ENCODE measurements at regions not wholly inside any gene's neighbourhood (a gene's known extent, or its start where the extent isn't known, plus 50 kb on each side); places are given as distances from the start of the nearest gene placed in this dataset.
"Not testable (repeated sequence)": the region's sequence is repeated elsewhere in the genome, so short reads cannot be mapped to it uniquely, and the experiment has no call there.

GRCh38 chr2:230602562-230603230 lies 109.9 kb upstream of the CAB39 start:
- DNase-seq (ENCODE audit: low spot score), result peak; percentile 49
- in situ Hi-C loops (cut with MboI; ENCODE audit: low pct_unique_long_range_greater_than_20kb, low sequenced_read_pairs, unreplicated experiment), result loop anchor here (10.0 to 25.0 kb wide), 2 partner anchors 398 to 590 kb away; no protein-coding TSS in a partner anchor
- no peak for TF ChIP-seq CTCF (IDR thresholded peaks at IDR 0.05; ENCODE audit: extremely low read depth, insufficient read depth, missing control alignments)

- not testable (repeated sequence) for DNase-seq (ENCODE audit: low spot score)
- in situ Hi-C loops (cut with MboI; ENCODE audit: low pct_unique_long_range_greater_than_20kb, low sequenced_read_pairs, unreplicated experiment), result loop anchor here (10.0 to 25.0 kb wide), 2 partner anchors 399 to 591 kb away; no protein-coding TSS in a partner anchor
Measured at GRCh38 chr2:230603317-230603716, 109.3 kb upstream of the CAB39 start.

- in situ Hi-C loops (cut with MboI; ENCODE audit: low pct_unique_long_range_greater_than_20kb, low sequenced_read_pairs, unreplicated experiment), result loop anchor here (10.0 to 25.0 kb wide), 2 partner anchors 399 to 592 kb away; no protein-coding TSS in a partner anchor
- DNase-seq (ENCODE audit: low spot score), result not testable (repeated sequence)
Measured at GRCh38 chr2:230604158-230604557, 108.5 kb upstream of the CAB39 start.

- TF ChIP-seq CTCF (IDR thresholded peaks at IDR 0.05; ENCODE audit: extremely low read depth, insufficient read depth, missing control alignments), result no peak
- in situ Hi-C loops (cut with MboI; ENCODE audit: low pct_unique_long_range_greater_than_20kb, low sequenced_read_pairs, unreplicated experiment), result loop anchor here (25.0 kb wide), 1 partner anchor 602 kb away; no protein-coding TSS in a partner anchor
- DNase-seq (ENCODE audit: low spot score), result no peak
Measured at GRCh38 chr2:230614040-230614439, 98.6 kb upstream of the CAB39 start.

- DNase-seq (ENCODE audit: low spot score), result peak; percentile 71
- in situ Hi-C loops (cut with MboI; ENCODE audit: low pct_unique_long_range_greater_than_20kb, low sequenced_read_pairs, unreplicated experiment), result loop anchor here (25.0 kb wide), 1 partner anchor 603 kb away; no protein-coding TSS in a partner anchor
Measured at GRCh38 chr2:230614913-230615332, 97.7 kb upstream of the CAB39 start.

GRCh38 chr2:230617256-230617706 lies 95.4 kb upstream of the CAB39 start:
- not testable (repeated sequence) for DNase-seq (ENCODE audit: low spot score)
- in situ Hi-C loops (cut with MboI; ENCODE audit: low pct_unique_long_range_greater_than_20kb, low sequenced_read_pairs, unreplicated experiment), result loop anchor here (25.0 kb wide), 1 partner anchor 605 kb away; no protein-coding TSS in a partner anchor

More at GRCh38 chr2:230614913-230615332, 97.7 kb upstream of the CAB39 start:
- peak; percentile 13 for TF ChIP-seq CTCF (IDR thresholded peaks at IDR 0.05; ENCODE audit: extremely low read depth, insufficient read depth, missing control alignments)

GRCh38 chr2:230619491-230619890 lies 93.2 kb upstream of the CAB39 start:
- in situ Hi-C loops (cut with MboI; ENCODE audit: low pct_unique_long_range_greater_than_20kb, low sequenced_read_pairs, unreplicated experiment), result loop anchor here (25.0 kb wide), 1 partner anchor 607 kb away; no protein-coding TSS in a partner anchor
- no peak for TF ChIP-seq CTCF (IDR thresholded peaks at IDR 0.05; ENCODE audit: extremely low read depth, insufficient read depth, missing control alignments)
- no peak for DNase-seq (ENCODE audit: low spot score)

GRCh38 chr2:230625220-230625619 lies 87.4 kb upstream of the CAB39 start:
- in situ Hi-C loops (cut with MboI; ENCODE audit: low pct_unique_long_range_greater_than_20kb, low sequenced_read_pairs, unreplicated experiment); DNase-seq (ENCODE audit: low spot score): not testable (repeated sequence)

GRCh38 chr2:230627091-230627490 lies 85.6 kb upstream of the CAB39 start:
- in situ Hi-C loops (cut with MboI; ENCODE audit: low pct_unique_long_range_greater_than_20kb, low sequenced_read_pairs, unreplicated experiment); DNase-seq (ENCODE audit: low spot score): not testable (repeated sequence)
